HCT116 (cell line): ENCODE measurements at regions not wholly inside any gene's neighbourhood (a gene's known extent, or its start where the extent isn't known, plus 50 kb on each side); places are given as distances from the start of the nearest gene placed in this dataset.

Experiments used
- ATAC-seq: fragments of 200-7000 bp; cut with Tn5 transposase; 2 replicates; pipeline ENCODE4 v1.9.1; 2020; ENCODE audit warnings: mild to moderate bottlenecking, moderate library complexity
- BruUV-seq: library from RNA; stranded (reverse); fragments of 400-500 nt; replicated peaks from 2 replicates; lab custom pipeline; 2021; lab: Mats Ljungman, UMichigan
- CTCF ChIA-PET: fragments of 300-600 bp; sonication (Branson Sonifier 250); formaldehyde crosslinking; loops from one replicate; lab custom pipeline; 2021; ENCODE audit warnings: antibody characterized with exemption; lab: Charles Lee
- POLR2A ChIA-PET: fragments of 300-600, 350-600 bp; sonication (Branson Sonifier 250); formaldehyde crosslinking; loops from one replicate; lab custom pipeline; 2021; ENCODE audit warnings: antibody characterized with exemption; lab: Charles Lee
- RAD21 ChIA-PET, 2 experiments: fragments of 300-600 bp; sonication (Branson Sonifier 250); formaldehyde crosslinking; loops; one replicate each; lab custom pipeline; 2023; ENCODE audit warnings: low total read pairs in 2 of 2; ENCODE audit not compliant: uncharacterized antibody in 2 of 2, unreplicated experiment in 2 of 2, low non-redundant PET in 1 of 2; lab: Charles Lee
- DNase-seq: peaks from one replicate; pipeline ENCODE4 v3.0.0-alpha.2; 2010; ENCODE audit warnings: low read depth, low spot score
- H2AFZ ChIP-seq: fragments of 200-600 bp; shearing (Covaris generic), sonication (generic); 2 replicates; pipeline ENCODE4 v1.6.1; 2017; ENCODE audit warnings: low read depth, mixed run types, mixed read lengths, antibody characterized with exemption, low read length; ENCODE audit not compliant: poor library complexity, severe bottlenecking
- H3K27ac ChIP-seq: 2 replicates; pipeline ENCODE4 v1.5.1; 2012; ENCODE audit warnings: low read depth, low read length
- H3K27me3 ChIP-seq: fragments of 200-600 bp; sonication (generic); 2 replicates; pipeline ENCODE4 v1.6.1; 2016; ENCODE audit warnings: mixed run types, low read length, mixed read lengths; ENCODE audit not compliant: insufficient read depth
- H3K36me3 ChIP-seq, 2 experiments: fragments of 200-500 bp in 1 of 2; fragments of 200-600 bp in 1 of 2; sonication (Bioruptor generic) in 1 of 2; sonication (generic) in 1 of 2; 2 replicates each; pipeline versions ENCODE4 v1.5.1 to v1.6.1; 2014 to 2016; ENCODE audit warnings: low read length in 2 of 2, inconsistent platforms in 1 of 2, mixed read lengths in 1 of 2, mixed run types in 1 of 2; ENCODE audit not compliant: insufficient read depth in 2 of 2, control insufficient read depth in 1 of 2
- H3K4me1 ChIP-seq, 2 experiments: fragments of 200-600 bp in 1 of 2; sonication (generic) in 1 of 2; 2 replicates each; pipeline versions ENCODE4 v1.5.1 to v1.6.1; 2012 to 2017; ENCODE audit warnings: low read length in 2 of 2, inconsistent platforms in 1 of 2, mild to moderate bottlenecking in 1 of 2, mixed read lengths in 1 of 2, mixed run types in 1 of 2, moderate library complexity in 1 of 2; ENCODE audit not compliant: insufficient read depth in 2 of 2, control insufficient read depth in 1 of 2
- H3K4me2 ChIP-seq: fragments of 200-600 bp; sonication (generic); 2 replicates; pipeline ENCODE4 v1.6.1; 2017; ENCODE audit warnings: mixed run types, low read length, mixed read lengths
- H3K4me3 ChIP-seq, 2 experiments: fragments of 200-600 bp in 1 of 2; sonication (generic) in 1 of 2; replicated peaks in 1 of 2; 2 replicates each; pipeline ENCODE4 v1.5.1; 2011 to 2016; ENCODE audit warnings: low read length in 2 of 2, control low read depth in 1 of 2, low read depth in 1 of 2, mild to moderate bottlenecking in 1 of 2, mixed read lengths in 1 of 2, mixed run types in 1 of 2
- H3K79me2 ChIP-seq: fragments of 200-600 bp; sonication (generic); 2 replicates; pipeline ENCODE4 v1.6.1; 2017; ENCODE audit warnings: mild to moderate bottlenecking, mixed run types, low read length, moderate library complexity, mixed read lengths; ENCODE audit not compliant: insufficient read depth
- H3K9ac ChIP-seq: fragments of 200-600 bp; sonication (generic); 2 replicates; pipeline ENCODE4 v1.6.1; 2016; ENCODE audit warnings: low read length, mixed read lengths
- H3K9me2 ChIP-seq: fragments of 200-600 bp; sonication (generic), shearing (Covaris generic); 2 replicates; pipeline ENCODE4 v1.6.1; 2017; ENCODE audit warnings: mixed run types, mild to moderate bottlenecking, moderate library complexity; ENCODE audit not compliant: insufficient read depth
- H3K9me3 ChIP-seq, 2 experiments: fragments of 200-500 bp in 1 of 2; fragments of 200-600 bp in 1 of 2; sonication (Bioruptor generic) in 1 of 2; sonication (generic) in 1 of 2; 2 replicates each; pipeline ENCODE4 v1.6.1; 2014 to 2017; ENCODE audit warnings: low read length in 2 of 2, mixed read lengths in 2 of 2, inconsistent platforms in 1 of 2, low read depth in 1 of 2, mild to moderate bottlenecking in 1 of 2, mixed run types in 1 of 2, moderate library complexity in 1 of 2; ENCODE audit not compliant: control insufficient read depth in 1 of 2, insufficient read depth in 1 of 2
- H4K20me1 ChIP-seq: fragments of 200-600 bp; sonication (generic), shearing (Covaris generic); 2 replicates; pipeline ENCODE4 v1.6.1; 2017; ENCODE audit warnings: mixed run types, mild to moderate bottlenecking, moderate library complexity; ENCODE audit not compliant: insufficient read depth
- EGR1 ChIP-seq: IDR thresholded peaks from 2 replicates; pipeline ENCODE4 v1.6.1; 2012; ENCODE audit warnings: low read depth
- EZH2 ChIP-seq: fragments of 200-600 bp; sonication (generic); IDR thresholded peaks from 2 replicates; pipeline ENCODE4 v1.6.1; 2017; ENCODE audit warnings: antibody characterized with exemption, mixed run types
- FOSL1 ChIP-seq: IDR thresholded peaks from 2 replicates; pipeline ENCODE4 v1.6.1; 2012; ENCODE audit warnings: low read depth
- JUND ChIP-seq: IDR thresholded peaks from 2 replicates; pipeline ENCODE4 v1.6.1; 2012
- POLR2A ChIP-seq: IDR thresholded peaks from 2 replicates; pipeline ENCODE4 v1.7.0; 2011; ENCODE audit warnings: borderline replicate concordance; ENCODE audit not compliant: insufficient read depth, insufficient read length; ENCODE audit errors: extremely low read depth
- RAD21 ChIP-seq: IDR thresholded peaks from 2 replicates; pipeline ENCODE4 v1.6.1; 2012; ENCODE audit warnings: low read depth, mild to moderate bottlenecking
- REST ChIP-seq: IDR thresholded peaks from 2 replicates; pipeline ENCODE4 v1.6.1; 2012; ENCODE audit warnings: low read depth
- SP1 ChIP-seq: IDR thresholded peaks from 2 replicates; pipeline ENCODE4 v1.6.1; 2012; ENCODE audit warnings: low read depth
- SRF ChIP-seq: IDR thresholded peaks from 2 replicates; pipeline ENCODE4 v1.6.1; 2012; ENCODE audit warnings: low read depth
- TCF7L2 ChIP-seq: IDR thresholded peaks from 2 replicates; pipeline ENCODE4 v1.7.0; 2011; ENCODE audit warnings: borderline replicate concordance, inconsistent platforms; ENCODE audit not compliant: insufficient read depth, insufficient read length; ENCODE audit errors: extremely low read depth
- ZBTB33 ChIP-seq: IDR thresholded peaks from 2 replicates; pipeline ENCODE4 v1.6.1; 2011; ENCODE audit warnings: mild to moderate bottlenecking, low read length, moderate library complexity; ENCODE audit not compliant: insufficient replicate concordance; ENCODE audit errors: extremely low read depth
- intact Hi-C: fragments of 100-400 bp; cut with micrococcal nuclease; formaldehyde crosslinking; loops from 2 replicates; pipeline ENCODE4 v1.10.0; 2022

- no peak for TF ChIP-seq REST
Observed at GRCh38 chr7:119900996-119901672, 371.8 kb upstream of the KCND2 start (continued).

GRCh38 chr7:119903085-119903484 lies 369.9 kb upstream of the KCND2 start:
- no peak for DNase-seq
- H3K36me3 ChIP-seq: no peaks in the 10 kb centered on the region
- BruUV-seq: no TSS peak
- H3K79me2 ChIP-seq: no peaks in the 10 kb centered on the region
- no peak overlapping the region for H2AFZ ChIP-seq
- POLR2A ChIA-PET: no interaction called here
- CTCF ChIA-PET: no interaction called here
- no peak overlapping the region for H3K4me2 ChIP-seq
- H3K9ac ChIP-seq: no peak overlapping the region
- H3K4me3 ChIP-seq: no peak overlapping the region
- no peaks in the 10 kb centered on the region for H3K9me2 ChIP-seq
- no peaks in the 10 kb centered on the region for H3K4me1 ChIP-seq
- H3K9me3 ChIP-seq: no peaks in the 10 kb centered on the region
- H4K20me1 ChIP-seq: no peaks in the 10 kb centered on the region
- no peak overlapping the region for H3K27ac ChIP-seq
- intact Hi-C loops: no loop called here
- no peak for ATAC-seq
- no peaks in the 10 kb centered on the region for H3K27me3 ChIP-seq
- RAD21 ChIA-PET: no interaction called here
- TF ChIP-seq POLR2A (no peak), EZH2 (no peak), JUND (no peak), TCF7L2 (no peak), FOSL1 (no peak), REST (no peak), RAD21 (no peak), SRF (no peak), EGR1 (no peak), ZBTB33 (no peak), SP1 (no peak)
